Tibial nerve (tissue), 4 donors: ENCODE measurements at regions not wholly inside any gene's neighbourhood (a gene's known extent, or its start where the extent isn't known, plus 50 kb on each side); places are given as distances from the start of the nearest gene placed in this dataset.

Experiments
- CTCF ChIP-seq, 5 experiments: fragments of 200-600 bp in 3 of 5; fragments of 450-650 bp in 2 of 5; sonication (generic) in 3 of 5; IDR thresholded peaks; one replicate each; pipeline ENCODE4 v1.5.1; 2016 to 2019; ENCODE audit warnings: antibody characterized with exemption in 5 of 5, mild to moderate bottlenecking in 3 of 5, moderate library complexity in 2 of 5
- EP300 ChIP-seq, 2 donors: sonication (generic); formaldehyde crosslinking; IDR thresholded peaks; one replicate each; pipeline ENCODE4 v1.6.1; 2017; ENCODE audit warnings: antibody characterized with exemption in 2 of 2, mild to moderate bottlenecking in 1 of 2
- POLR2A ChIP-seq, 2 donors: fragments of 450-650 bp; IDR thresholded peaks; one replicate each; pipeline ENCODE4 v1.6.1; 2017; ENCODE audit warnings: antibody characterized with exemption in 2 of 2, mild to moderate bottlenecking in 2 of 2, moderate library complexity in 2 of 2

- TF ChIP-seq CTCF (IDR thresholded peaks at IDR 0.05) (no peak), EP300 (IDR thresholded peaks at IDR 0.05) (no peak), POLR2A (IDR thresholded peaks at IDR 0.05) (no peak)
Observed at GRCh38 chr5:165521816-165522610, 2016.6 kb downstream of the MAT2B start.
